Stimulated activated effector memory CD8-positive, alpha-beta T cell treated with anti-CD3 and anti-CD28 coated beads, Interleukin-12 subunit alpha, Interleukin-12 subunit beta, amount 100 ng/mL, for 72 hours (primary cell): ENCODE measurements at regions not wholly inside any gene's neighbourhood (a gene's known extent, or its start where the extent isn't known, plus 50 kb on each side); places are given as distances from the start of the nearest gene placed in this dataset.

Experiments
- ATAC-seq: fragments of 150-1000 bp; cut with Tn5 transposase; 2 replicates; pipeline ENCODE4 v1.10.0; 2021
- DNase-seq, 2 donors: peaks; one replicate each; pipeline ENCODE4 v3.0.0; 2021 to 2022; ENCODE audit warnings: low spot score in 2 of 2
- H3K27ac Mint-ChIP-seq: one replicate; pipeline ENCODE4 v1.8.0; 2022; ENCODE audit warnings: mild to moderate bottlenecking, mixed read lengths
- H3K36me3 Mint-ChIP-seq: one replicate; pipeline ENCODE4 v1.8.0; 2022; ENCODE audit warnings: mild to moderate bottlenecking, mixed read lengths
- H3K4me1 Mint-ChIP-seq: one replicate; pipeline ENCODE4 v1.8.0; 2022; ENCODE audit warnings: mixed read lengths
- H3K4me3 Mint-ChIP-seq: one replicate; pipeline ENCODE4 v1.8.0; 2022; ENCODE audit warnings: mild to moderate bottlenecking, mixed read lengths
- H3K9me3 Mint-ChIP-seq: one replicate; pipeline ENCODE4 v1.8.0; 2022; ENCODE audit warnings: mixed read lengths

- H3K4me1 Mint-ChIP-seq, result peaks cover 87% of the 10 kb centered on the region
- H3K36me3 Mint-ChIP-seq, result peaks cover 14% of the 10 kb centered on the region
- ATAC-seq, result peak; percentile 1
- peak overlapping the region; percentile 75 for H3K4me3 Mint-ChIP-seq
- peak overlapping the region; percentile 96 for H3K27ac Mint-ChIP-seq
- DNase-seq, result no peak
- no peaks in the 10 kb centered on the region for H3K9me3 Mint-ChIP-seq
Measured at GRCh38 chr19:46954502-46954992, 65.1 kb upstream of the NPAS1 start.

- peaks cover 87% of the 10 kb centered on the region for H3K4me1 Mint-ChIP-seq
Measured at GRCh38 chr19:46954993-46955812, 64.4 kb upstream of the NPAS1 start.

GRCh38 chr19:46955813-46956371 lies 63.7 kb upstream of the NPAS1 start:
- ATAC-seq (peak; percentile 6), DNase-seq (peak in 1 of 2 donors; percentile 61)
- no peaks in the 10 kb centered on the region for H3K9me3 Mint-ChIP-seq
- H3K27ac Mint-ChIP-seq, result peak overlapping the region; percentile 96
- peaks cover 14% of the 10 kb centered on the region for H3K36me3 Mint-ChIP-seq
- peak overlapping the region; percentile 75 for H3K4me3 Mint-ChIP-seq
- H3K4me1 Mint-ChIP-seq, result peaks cover 82% of the 10 kb centered on the region

More at GRCh38 chr19:46954993-46955812, 64.4 kb upstream of the NPAS1 start:
- Mint-ChIP-seq H3K4me3 (peak overlapping the region; percentile 75), H3K36me3 (peaks cover 14% of the 10 kb centered on the region), H3K27ac (peak overlapping the region; percentile 96), H3K9me3 (no peaks in the 10 kb centered on the region)
- ATAC-seq (peak; percentile 76), DNase-seq (peak in 1 of 2 donors; percentile 62)

GRCh38 chr19:46958532-46958931 lies 61.1 kb upstream of the NPAS1 start:
- Mint-ChIP-seq H3K4me1 (peaks cover 80% of the 10 kb centered on the region), H3K36me3 (peaks cover 15% of the 10 kb centered on the region), H3K27ac (peak overlapping the region; percentile 65), H3K9me3 (no peaks in the 10 kb centered on the region), H3K4me3 (peak overlapping the region; percentile 28)
- DNase-seq (peak in 1 of 2 donors; percentile 61), ATAC-seq (peak; percentile 52)

- Mint-ChIP-seq H3K27ac (peak overlapping the region; percentile 55), H3K9me3 (no peaks in the 10 kb centered on the region), H3K4me3 (no peak overlapping the region), H3K4me1 (peaks cover 70% of the 10 kb centered on the region), H3K36me3 (peaks cover 23% of the 10 kb centered on the region)
- DNase-seq, result no peak
- ATAC-seq, result no peak
Measured at GRCh38 chr19:46959894-46960556, 59.6 kb upstream of the NPAS1 start.

- ATAC-seq (no peak), DNase-seq (no peak)
- peaks cover 62% of the 10 kb centered on the region for H3K4me1 Mint-ChIP-seq
- H3K27ac Mint-ChIP-seq, result peak overlapping the region; percentile 95
- no peaks in the 10 kb centered on the region for H3K9me3 Mint-ChIP-seq
- peaks cover 31% of the 10 kb centered on the region for H3K36me3 Mint-ChIP-seq
- peak overlapping the region; percentile 57 for H3K4me3 Mint-ChIP-seq
Measured at GRCh38 chr19:46962030-46962570, 57.5 kb upstream of the NPAS1 start.

- Mint-ChIP-seq H3K27ac (peak overlapping the region; percentile 95), H3K36me3 (peaks cover 38% of the 10 kb centered on the region), H3K9me3 (no peaks in the 10 kb centered on the region), H3K4me1 (peaks cover 65% of the 10 kb centered on the region), H3K4me3 (peak overlapping the region; percentile 57)
- DNase-seq (peak in 1 of 2 donors; percentile 72), ATAC-seq (peak; percentile 86)
Measured at GRCh38 chr19:46963093-46963734, 56.4 kb upstream of the NPAS1 start.

GRCh38 chr19:46967578-46968032 lies 52.0 kb upstream of the NPAS1 start:
- peak overlapping the region; percentile 59 for H3K4me3 Mint-ChIP-seq
- no peak for DNase-seq
- peak; percentile 93 for ATAC-seq
- H3K9me3 Mint-ChIP-seq, result no peaks in the 10 kb centered on the region
- peak overlapping the region; percentile 90 for H3K27ac Mint-ChIP-seq
- H3K4me1 Mint-ChIP-seq, result peaks cover 50% of the 10 kb centered on the region
- H3K36me3 Mint-ChIP-seq, result peaks cover 53% of the 10 kb centered on the region
